ENCODE measurements at regions not wholly inside any gene's neighbourhood (a gene's known extent, or its start where the extent isn't known, plus 50 kb on each side); places are given as distances from the start of the nearest gene placed in this dataset.

DNA sequence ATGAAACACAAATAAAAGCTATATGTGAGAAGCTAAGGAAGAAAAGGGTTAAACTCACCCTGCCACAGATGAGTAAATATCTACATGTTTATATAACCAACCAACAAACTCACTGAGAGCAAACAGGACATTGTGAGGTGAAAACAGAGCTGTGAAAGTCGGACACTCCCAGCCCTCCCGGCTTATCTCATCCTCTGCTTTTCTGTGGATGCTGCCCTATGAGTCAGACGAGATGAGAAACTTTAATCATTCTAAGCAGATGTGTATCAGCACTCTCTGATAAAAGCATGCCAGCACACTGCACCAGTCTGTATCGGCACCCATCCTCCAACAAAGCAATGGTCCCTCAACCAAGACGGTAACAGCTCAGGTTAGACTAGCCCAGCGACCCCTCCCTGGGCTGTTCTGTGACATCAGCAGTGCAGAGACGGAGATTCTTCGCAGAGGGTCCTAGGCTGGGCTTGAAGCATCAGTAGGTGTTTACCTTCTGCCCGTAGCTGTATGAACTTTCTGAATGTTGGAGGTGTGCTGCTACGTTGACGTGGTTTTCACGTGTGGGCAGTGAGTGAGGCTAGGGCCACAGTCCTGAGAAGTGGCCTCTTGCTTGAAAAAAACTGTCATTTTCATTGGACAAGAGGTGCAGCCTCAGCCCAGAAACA lies 119.8 kb upstream of the ALDH1A3 start:
- no peak for TF ChIP-seq CTCF (conservative IDR thresholded peaks at IDR 0.05; ENCODE audit: low read length)
- no peak for TF ChIP-seq EZH2phosphoT487 (IDR thresholded peaks at IDR 0.05; ENCODE audit: borderline replicate concordance)
